OCI-LY3 (cell line): ENCODE measurements at regions not wholly inside any gene's neighbourhood (a gene's known extent, or its start where the extent isn't known, plus 50 kb on each side); places are given as distances from the start of the nearest gene placed in this dataset.

Experiments used
- H2AFZ ChIP-seq: fragments of 200-600, 300-600 bp; shearing (Covaris generic); 2 replicates; pipeline ENCODE4 v1.6.0; 2014; ENCODE audit warnings: antibody characterized with exemption, low read depth, low read length
- H3K27ac ChIP-seq: fragments of 200-600, 300-600 bp; sonication (generic); 2 replicates; pipeline ENCODE4 v1.5.1; 2014; ENCODE audit warnings: mild to moderate bottlenecking, low read length, moderate library complexity, mixed read lengths
- H3K27me3 ChIP-seq: fragments of 200-600, 300-600 bp; sonication (generic); 2 replicates; pipeline ENCODE4 v1.6.1; 2014; ENCODE audit warnings: low read depth, low read length, mixed read lengths
- H3K36me3 ChIP-seq: fragments of 200-600, 300-600 bp; sonication (generic); replicated peaks from 2 replicates; pipeline ENCODE3; 2014; ENCODE audit warnings: low read depth, low read length, mixed read lengths
- H3K4me1 ChIP-seq: fragments of 300-600, 200-600 bp; sonication (generic); 2 replicates; pipeline ENCODE4 v1.6.1; 2014; ENCODE audit warnings: low read length, mixed read lengths
- H3K4me2 ChIP-seq: fragments of 200-600, 300-600 bp; sonication (generic); 2 replicates; pipeline ENCODE4 v1.6.1; 2014; ENCODE audit warnings: low read length, mixed read lengths
- H3K4me3 ChIP-seq: fragments of 300-600, 200-600 bp; sonication (generic); 2 replicates; pipeline ENCODE4 v1.5.1; 2014; ENCODE audit warnings: antibody characterized with exemption, mild to moderate bottlenecking, low read length, moderate library complexity
- H3K79me2 ChIP-seq: fragments of 300-600, 200-600 bp; shearing (Covaris generic); 2 replicates; pipeline ENCODE4 v1.6.1; 2014; ENCODE audit warnings: mild to moderate bottlenecking, low read length, mixed read lengths
- H3K9ac ChIP-seq: fragments of 300-600, 200-600 bp; shearing (Covaris generic); 2 replicates; pipeline ENCODE4 v1.6.0; 2014; ENCODE audit warnings: mild to moderate bottlenecking, low read length, moderate library complexity
- H3K9me3 ChIP-seq: fragments of 200-600, 300-600 bp; shearing (Covaris generic); 2 replicates; pipeline ENCODE4 v1.6.1; 2014; ENCODE audit warnings: low read length, mixed read lengths; ENCODE audit not compliant: insufficient read depth
- H4K20me1 ChIP-seq: fragments of 200-600, 300-600 bp; sonication (generic); 2 replicates; pipeline ENCODE4 v1.6.1; 2016; ENCODE audit warnings: low read length, mixed read lengths; ENCODE audit not compliant: insufficient read depth
- CTCF ChIP-seq: fragments of 200-600, 300-600 bp; sonication (generic); IDR thresholded peaks from 2 replicates; pipeline ENCODE4 v1.5.1; 2014; ENCODE audit warnings: antibody characterized with exemption, low read length, low read depth
- EZH2phosphoT487 ChIP-seq: fragments of 200-600 bp; shearing (Covaris generic); IDR thresholded peaks from 2 replicates; pipeline ENCODE4 v1.6.1; 2018; ENCODE audit warnings: antibody characterized with exemption, mixed run types, low read depth

DNA sequence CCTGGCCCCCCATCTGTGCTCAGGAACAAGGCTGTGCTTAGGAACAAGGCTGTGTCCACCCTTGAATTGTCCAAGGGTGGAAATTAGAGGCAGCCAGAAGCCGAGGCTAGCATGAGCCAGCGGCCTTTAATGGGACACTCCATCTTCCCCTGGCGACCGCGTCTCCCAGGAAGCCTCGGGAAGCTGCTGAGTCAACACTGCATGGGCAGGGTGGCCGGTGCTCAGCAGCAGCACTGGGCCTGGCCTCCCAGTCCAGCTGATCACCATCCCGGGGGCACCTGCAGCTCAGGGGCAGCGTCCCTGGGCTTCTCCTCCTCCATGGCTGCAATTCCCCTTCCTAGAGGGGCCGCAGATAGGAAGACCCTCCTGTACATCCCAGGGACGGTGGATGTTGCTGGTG, 180.8 kb downstream of the ENGASE start:
- Histone ChIP-seq H3K9ac (no peak overlapping the region), H3K36me3 (no peaks in the 10 kb centered on the region), H4K20me1 (no peaks in the 10 kb centered on the region), H2AFZ (no peak overlapping the region), H3K4me2 (no peak overlapping the region), H3K27me3 (peaks cover 60% of the 10 kb centered on the region), H3K27ac (no peak overlapping the region), H3K4me1 (no peaks in the 10 kb centered on the region), H3K79me2 (no peaks in the 10 kb centered on the region), H3K4me3 (no peak overlapping the region), H3K9me3 (no peaks in the 10 kb centered on the region)
- no peak for TF ChIP-seq EZH2phosphoT487
- TF ChIP-seq CTCF = no peak

GRCh38 chr17:79255046-79255445, 180.4 kb downstream of the ENGASE start:
- TF ChIP-seq CTCF = no peak
- no peak for TF ChIP-seq EZH2phosphoT487
- no peaks in the 10 kb centered on the region for H3K9me3 ChIP-seq
- no peak overlapping the region for H2AFZ ChIP-seq
- H3K36me3 ChIP-seq = no peaks in the 10 kb centered on the region
- no peak overlapping the region for H3K27ac ChIP-seq
- H3K4me3 ChIP-seq = no peak overlapping the region
- H4K20me1 ChIP-seq = no peaks in the 10 kb centered on the region
- H3K4me1 ChIP-seq = no peaks in the 10 kb centered on the region
- H3K9ac ChIP-seq = no peak overlapping the region
- H3K79me2 ChIP-seq = no peaks in the 10 kb centered on the region
- H3K4me2 ChIP-seq = no peak overlapping the region
- H3K27me3 ChIP-seq = peaks cover 62% of the 10 kb centered on the region

DNA sequence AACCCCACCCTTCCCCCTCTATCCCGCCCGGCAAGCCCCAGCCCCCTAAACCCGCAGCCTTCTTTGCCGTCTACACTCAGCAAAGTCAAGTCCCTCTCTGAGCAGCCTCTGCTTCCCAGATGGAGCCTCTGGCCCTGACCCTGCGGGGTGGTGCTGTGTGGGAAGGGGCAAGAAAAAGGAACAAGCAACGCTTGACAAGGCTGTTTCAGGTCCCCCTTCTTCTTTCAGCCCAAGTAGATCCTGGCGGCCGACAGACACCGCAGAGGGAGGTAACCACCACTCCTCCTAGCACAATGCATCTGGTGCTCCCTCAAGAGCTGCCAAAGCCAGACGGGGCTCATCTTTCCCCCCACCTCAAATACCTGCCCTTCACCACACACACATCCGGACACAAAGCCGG, 178.3 kb downstream of the ENGASE start:
- Histone ChIP-seq H3K79me2 (no peaks in the 10 kb centered on the region), H3K27ac (no peak overlapping the region), H3K9me3 (no peaks in the 10 kb centered on the region), H4K20me1 (no peaks in the 10 kb centered on the region), H3K4me2 (no peak overlapping the region), H3K4me1 (no peaks in the 10 kb centered on the region), H3K9ac (no peak overlapping the region), H2AFZ (no peak overlapping the region), H3K4me3 (no peak overlapping the region), H3K36me3 (no peaks in the 10 kb centered on the region), H3K27me3 (peaks cover 61% of the 10 kb centered on the region)
- TF ChIP-seq EZH2phosphoT487 (no peak), CTCF (no peak)

DNA sequence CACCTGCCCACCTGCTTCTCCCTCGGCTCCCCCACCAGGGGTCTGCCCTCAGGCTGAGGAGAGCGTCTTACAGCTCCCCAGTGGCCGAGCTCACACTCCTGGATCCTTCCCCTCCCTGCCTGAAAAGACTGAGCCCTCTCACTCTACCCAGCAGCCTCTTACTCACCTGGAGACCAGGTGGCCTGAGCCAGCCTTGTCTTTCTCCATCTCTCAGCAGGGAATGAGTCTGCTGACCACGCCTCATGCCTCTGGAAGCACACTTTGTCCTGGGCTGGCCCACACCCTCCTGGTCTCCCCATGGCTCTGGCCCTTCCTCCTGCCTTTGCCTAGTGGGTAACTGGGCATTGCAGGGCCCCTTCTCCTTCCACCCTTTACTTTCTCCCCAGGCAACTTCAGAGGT, 177.2 kb downstream of the ENGASE start:
- no peaks in the 10 kb centered on the region for H3K9me3 ChIP-seq
- no peaks in the 10 kb centered on the region for H4K20me1 ChIP-seq
- H3K79me2 ChIP-seq = no peaks in the 10 kb centered on the region
- H3K4me2 ChIP-seq = no peak overlapping the region
- no peak overlapping the region for H3K27ac ChIP-seq
- H3K36me3 ChIP-seq = no peaks in the 10 kb centered on the region
- TF ChIP-seq CTCF (no peak), EZH2phosphoT487 (no peak)
- H3K4me1 ChIP-seq = no peaks in the 10 kb centered on the region
- H3K27me3 ChIP-seq = peaks cover 52% of the 10 kb centered on the region
- no peak overlapping the region for H2AFZ ChIP-seq
- no peak overlapping the region for H3K4me3 ChIP-seq
- H3K9ac ChIP-seq = no peak overlapping the region
